CD4-positive, alpha-beta T cell treated with Interleukin-6 for 4 hours (primary cell): ENCODE measurements at regions not wholly inside any gene's neighbourhood (a gene's known extent, or its start where the extent isn't known, plus 50 kb on each side); places are given as distances from the start of the nearest gene placed in this dataset.

ENCODE experiments used
- DNase-seq: peaks from one replicate; pipeline ENCODE4 v3.0.0-alpha.2; 2020; ENCODE audit warnings: mixed read lengths

- no peak for DNase-seq
Observed at GRCh38 chr20:42020316-42020715, 402.1 kb upstream of the CHD6 start.

GRCh38 chr20:42018979-42019378 lies 400.8 kb upstream of the CHD6 start:
- no peak for DNase-seq

GRCh38 chr20:42010090-42010489 lies 391.9 kb upstream of the CHD6 start:
- DNase-seq, result no peak

GRCh38 chr20:42007251-42007650 lies 389.1 kb upstream of the CHD6 start:
- no peak for DNase-seq

GRCh38 chr20:42005211-42005610 lies 387.0 kb upstream of the CHD6 start:
- no peak for DNase-seq

GRCh38 chr20:42003380-42003779 lies 385.2 kb upstream of the CHD6 start:
- no peak for DNase-seq

- DNase-seq, result no peak
Observed at GRCh38 chr20:41998539-41999341, 380.6 kb upstream of the CHD6 start.

GRCh38 chr20:41996951-41997350 lies 378.8 kb upstream of the CHD6 start:
- no peak for DNase-seq

- DNase-seq, result no peak
Observed at GRCh38 chr20:41992481-41992880, 374.3 kb upstream of the CHD6 start.

GRCh38 chr20:41991412-41991811 lies 373.2 kb upstream of the CHD6 start:
- DNase-seq, result no peak

GRCh38 chr20:41989935-41990635 lies 371.9 kb upstream of the CHD6 start:
- DNase-seq, result no peak

GRCh38 chr20:41989039-41989679 lies 371.0 kb upstream of the CHD6 start:
- no peak for DNase-seq

- DNase-seq, result no peak
Observed at GRCh38 chr20:41984031-41984430, 365.9 kb upstream of the CHD6 start.

GRCh38 chr20:41983159-41983558 lies 365.0 kb upstream of the CHD6 start:
- DNase-seq, result no peak

- DNase-seq, result no peak
Observed at GRCh38 chr20:41981746-41982145, 363.6 kb upstream of the CHD6 start.

GRCh38 chr20:41978875-41979274 lies 360.7 kb upstream of the CHD6 start:
- DNase-seq, result no peak

- DNase-seq, result no peak
Observed at GRCh38 chr20:41978246-41978790, 360.1 kb upstream of the CHD6 start.

GRCh38 chr20:41969656-41970055 lies 351.5 kb upstream of the CHD6 start:
- DNase-seq, result no peak

- DNase-seq, result no peak
Observed at GRCh38 chr20:41960166-41960565, 342.0 kb upstream of the CHD6 start.

GRCh38 chr20:41958391-41958790 lies 340.2 kb upstream of the CHD6 start:
- DNase-seq, result no peak

GRCh38 chr20:41956338-41957074 lies 338.3 kb upstream of the CHD6 start:
- DNase-seq, result no peak

- DNase-seq, result no peak
Observed at GRCh38 chr20:41952166-41952565, 334.0 kb upstream of the CHD6 start.

GRCh38 chr20:41951615-41952014 lies 333.4 kb upstream of the CHD6 start:
- no peak for DNase-seq
